SK-N-SH (cell line): ENCODE measurements at regions not wholly inside any gene's neighbourhood (a gene's known extent, or its start where the extent isn't known, plus 50 kb on each side); places are given as distances from the start of the nearest gene placed in this dataset.

Source experiments
- CTCF ChIA-PET: fragments of 300-600, 350-600 bp; formaldehyde crosslinking; extraction: SDS; loops from one replicate; lab custom pipeline; 2021; lab: Yijun Ruan, JAX
- POLR2A ChIA-PET: fragments of 350-600 bp; sonication (Branson Sonifier 250); formaldehyde crosslinking; extraction: SDS; loops from one replicate; lab custom pipeline; 2020; ENCODE audit warnings: antibody characterized with exemption, inconsistent platforms; lab: Yijun Ruan, JAX
- DNase-seq: peaks from one replicate; pipeline ENCODE4 v3.0.0; 2012
- H2AFZ ChIP-seq: fragments of 200-600 bp; sonication (generic); 2 replicates; pipeline ENCODE4 v1.8.1; 2016; ENCODE audit warnings: antibody characterized with exemption, mild to moderate bottlenecking, low read depth
- H3F3A ChIP-seq: fragments of 200-600 bp; sonication (generic); replicated peaks from 2 replicates; pipeline ENCODE3; 2016; ENCODE audit warnings: antibody characterized with exemption, mild to moderate bottlenecking; ENCODE audit not compliant: insufficient read depth
- H3K27ac ChIP-seq, 2 experiments: fragments of 200-500 bp in 1 of 2; fragments of 200-600 bp in 1 of 2; sonication (Bioruptor generic) in 1 of 2; sonication (generic), shearing (Covaris generic) in 1 of 2; 2 replicates each; pipeline versions ENCODE4 v1.5.1 to v1.6.1; 2014 to 2016; ENCODE audit warnings: low read depth in 2 of 2, inconsistent platforms in 1 of 2, low read length in 1 of 2, mild to moderate bottlenecking in 1 of 2, mixed read lengths in 1 of 2
- H3K27me3 ChIP-seq: fragments of 200-600 bp; sonication (generic), shearing (Covaris generic); 2 replicates; pipeline ENCODE4 v1.6.1; 2016; ENCODE audit warnings: mixed run types; ENCODE audit not compliant: insufficient read depth
- H3K36me3 ChIP-seq, 2 experiments: fragments of 200-500 bp in 1 of 2; fragments of 200-600 bp in 1 of 2; sonication (Bioruptor generic) in 1 of 2; sonication (generic) in 1 of 2; replicated peaks in 1 of 2; 2 replicates each; pipeline versions ENCODE3 to v1.5.1; 2014 to 2016; ENCODE audit warnings: low read length in 1 of 2, mild to moderate bottlenecking in 1 of 2; ENCODE audit not compliant: insufficient read depth in 2 of 2, control insufficient read depth in 1 of 2
- H3K4me1 ChIP-seq, 2 experiments: fragments of 200-500 bp in 1 of 2; fragments of 200-600 bp in 1 of 2; sonication (Bioruptor generic) in 1 of 2; sonication (generic), shearing (Covaris generic) in 1 of 2; 2 replicates each; pipeline versions ENCODE4 v1.5.1 to v1.6.1; 2014 to 2016; ENCODE audit warnings: low read depth in 1 of 2, low read length in 1 of 2, mixed run types in 1 of 2; ENCODE audit not compliant: insufficient read depth in 2 of 2, control insufficient read depth in 1 of 2
- H3K4me2 ChIP-seq: fragments of 200-600 bp; sonication (generic), shearing (Covaris generic); 2 replicates; pipeline ENCODE4 v1.6.1; 2017; ENCODE audit warnings: mixed run types
- H3K4me3 ChIP-seq, 2 experiments: fragments of 200-500 bp in 1 of 2; fragments of 200-600 bp in 1 of 2; sonication (Bioruptor generic) in 1 of 2; sonication (generic), shearing (Covaris generic) in 1 of 2; 2 replicates each; pipeline versions ENCODE4 v1.5.1 to v1.8.1; 2014 to 2016; ENCODE audit warnings: low read depth in 2 of 2, inconsistent platforms in 1 of 2, low read length in 1 of 2, mild to moderate bottlenecking in 1 of 2, mixed read lengths in 1 of 2, moderate library complexity in 1 of 2
- H3K79me2 ChIP-seq: fragments of 200-600 bp; sonication (generic); 2 replicates; pipeline ENCODE4 v1.8.1; 2017; ENCODE audit warnings: mild to moderate bottlenecking; ENCODE audit not compliant: insufficient read depth
- H3K9ac ChIP-seq: fragments of 200-600 bp; sonication (generic); 2 replicates; pipeline ENCODE4 v1.6.1; 2017; ENCODE audit warnings: mixed run types
- H3K9me2 ChIP-seq: fragments of 200-600 bp; sonication (generic); 2 replicates; pipeline ENCODE4 v1.6.1; 2017; ENCODE audit warnings: mixed run types
- H3K9me3 ChIP-seq: fragments of 200-600 bp; sonication (generic); 2 replicates; pipeline ENCODE4 v1.6.1; 2017; ENCODE audit warnings: mixed run types, mild to moderate bottlenecking, moderate library complexity
- H4K20me1 ChIP-seq: fragments of 200-600 bp; sonication (generic); 2 replicates; pipeline ENCODE4 v1.6.1; 2017; ENCODE audit warnings: mild to moderate bottlenecking, mixed run types; ENCODE audit not compliant: insufficient read depth
- ELF1 ChIP-seq: IDR thresholded peaks from 2 replicates; pipeline ENCODE4 v1.4.0; 2012
- EP300 ChIP-seq, 2 experiments: IDR thresholded peaks; 2 replicates each; pipeline versions ENCODE4 v1.4.0 to v1.6.1; 2012; ENCODE audit warnings: borderline replicate concordance in 1 of 2, low read depth in 1 of 2, low read length in 1 of 2
- FOSL2 ChIP-seq: IDR thresholded peaks from 2 replicates; pipeline ENCODE4 v1.4.0; 2012; ENCODE audit warnings: low read depth, mild to moderate bottlenecking, moderate library complexity, borderline replicate concordance
- FOXJ3 ChIP-seq: sonication (generic); formaldehyde crosslinking; IDR thresholded peaks from 2 replicates; pipeline ENCODE4 v1.5.1; 2020; ENCODE audit warnings: mild to moderate bottlenecking, missing genetic modification reagents
- FOXM1 ChIP-seq: IDR thresholded peaks from 2 replicates; pipeline ENCODE4 v1.4.0; 2012; ENCODE audit warnings: low read depth, mild to moderate bottlenecking
- GATA2 ChIP-seq: sonication (generic); formaldehyde crosslinking; IDR thresholded peaks from 2 replicates; pipeline ENCODE4 v1.5.0; 2020; ENCODE audit warnings: mild to moderate bottlenecking, missing genetic modification reagents
- MAX ChIP-seq: IDR thresholded peaks from 2 replicates; pipeline ENCODE4 v1.4.0; 2012; ENCODE audit warnings: low read depth
- NRF1 ChIP-seq: IDR thresholded peaks from 2 replicates; pipeline ENCODE4 v1.6.1; 2012; ENCODE audit warnings: low read depth, mild to moderate bottlenecking, low read length
- POLR2AphosphoS5 ChIP-seq: IDR thresholded peaks from 2 replicates; pipeline ENCODE4 v1.6.1; 2012; ENCODE audit warnings: low read depth, low read length
- RAD21 ChIP-seq: IDR thresholded peaks from 2 replicates; pipeline ENCODE4 v1.6.1; 2012; ENCODE audit warnings: mild to moderate bottlenecking, low read length
- REST ChIP-seq: IDR thresholded peaks from 2 replicates; pipeline ENCODE4 v1.6.1; 2012; ENCODE audit warnings: mild to moderate bottlenecking, low read depth, low read length, moderate library complexity
- RFX5 ChIP-seq: IDR thresholded peaks from 2 replicates; pipeline ENCODE4 v1.6.1; 2012; ENCODE audit warnings: mild to moderate bottlenecking, improper control_type of control experiment, low read length
- SIN3A ChIP-seq: IDR thresholded peaks from 2 replicates; pipeline ENCODE4 v1.6.1; 2012; ENCODE audit warnings: low read depth, mild to moderate bottlenecking, low read length, moderate library complexity, borderline replicate concordance
- SMC3 ChIP-seq: IDR thresholded peaks from 2 replicates; pipeline ENCODE4 v1.6.1; 2012; ENCODE audit warnings: low read depth, low read length, improper control_type of control experiment
- TCF12 ChIP-seq: IDR thresholded peaks from 2 replicates; pipeline ENCODE4 v1.4.0; 2012
- TEAD4 ChIP-seq: IDR thresholded peaks from 2 replicates; pipeline ENCODE4 v1.4.0; 2012; ENCODE audit warnings: mild to moderate bottlenecking, borderline replicate concordance; ENCODE audit not compliant: insufficient read depth
- YY1 ChIP-seq: IDR thresholded peaks from 2 replicates; pipeline ENCODE4 v1.4.0; 2012; ENCODE audit warnings: low read depth, mild to moderate bottlenecking
- ZBTB33 ChIP-seq: IDR thresholded peaks from 2 replicates; pipeline ENCODE4 v1.4.0; 2012; ENCODE audit warnings: low read depth, borderline replicate concordance
- WGBS: methylation state at CpG from one replicate; pipeline ENCODE4 v1.1.6; 2017; ENCODE audit warnings: low lambda C conversion rate; 5-methylcytosine and 5-hydroxymethylcytosine counted together
- TF ChIP-seq, protein P1 (sequence below): fragments of 200-600 bp; sonication (generic); IDR thresholded peaks from 2 replicates; pipeline ENCODE4 v1.6.1; 2017; ENCODE audit warnings: antibody characterized with exemption, mild to moderate bottlenecking, moderate library complexity
- TF ChIP-seq, protein P2 (sequence below): fragments of 150-350 bp; IDR thresholded peaks from 2 replicates; pipeline ENCODE4 v1.6.1; 2016; ENCODE audit warnings: mild to moderate bottlenecking, low read depth, low read length

GRCh38 chr13:105342281-105342820 lies 1193.1 kb downstream of the EFNB2 start:
- Histone ChIP-seq H2AFZ (no peak overlapping the region), H3K9me2 (no peaks in the 10 kb centered on the region), H4K20me1 (no peaks in the 10 kb centered on the region), H3K4me3 (no peak overlapping the region), H3K36me3 (no peaks in the 10 kb centered on the region), H3K4me1 (peaks cover 0 to 3% of the 10 kb centered on the region in 2 experiments; a peak in 1 of 4 replicates), H3K9me3 (no peaks in the 10 kb centered on the region), H3K27me3 (no peaks in the 10 kb centered on the region), H3K9ac (no peak overlapping the region), H3K4me2 (no peak overlapping the region), H3K27ac (no peak overlapping the region), H3F3A (no peaks in the 10 kb centered on the region), H3K79me2 (no peaks in the 10 kb centered on the region)
- ChIA-PET CTCF (no interaction called here), POLR2A (no interaction called here)
- TF ChIP-seq MAX: no peak
- no peak for TF ChIP-seq REST
- no peak for TF ChIP-seq FOXJ3 (CRISPR knock-in tag)
- no peak for TF ChIP-seq RFX5
- no peak for TF ChIP-seq FOSL2
- TF ChIP-seq YY1: no peak
- TF ChIP-seq SMC3: no peak
- TF ChIP-seq, protein P1, sequence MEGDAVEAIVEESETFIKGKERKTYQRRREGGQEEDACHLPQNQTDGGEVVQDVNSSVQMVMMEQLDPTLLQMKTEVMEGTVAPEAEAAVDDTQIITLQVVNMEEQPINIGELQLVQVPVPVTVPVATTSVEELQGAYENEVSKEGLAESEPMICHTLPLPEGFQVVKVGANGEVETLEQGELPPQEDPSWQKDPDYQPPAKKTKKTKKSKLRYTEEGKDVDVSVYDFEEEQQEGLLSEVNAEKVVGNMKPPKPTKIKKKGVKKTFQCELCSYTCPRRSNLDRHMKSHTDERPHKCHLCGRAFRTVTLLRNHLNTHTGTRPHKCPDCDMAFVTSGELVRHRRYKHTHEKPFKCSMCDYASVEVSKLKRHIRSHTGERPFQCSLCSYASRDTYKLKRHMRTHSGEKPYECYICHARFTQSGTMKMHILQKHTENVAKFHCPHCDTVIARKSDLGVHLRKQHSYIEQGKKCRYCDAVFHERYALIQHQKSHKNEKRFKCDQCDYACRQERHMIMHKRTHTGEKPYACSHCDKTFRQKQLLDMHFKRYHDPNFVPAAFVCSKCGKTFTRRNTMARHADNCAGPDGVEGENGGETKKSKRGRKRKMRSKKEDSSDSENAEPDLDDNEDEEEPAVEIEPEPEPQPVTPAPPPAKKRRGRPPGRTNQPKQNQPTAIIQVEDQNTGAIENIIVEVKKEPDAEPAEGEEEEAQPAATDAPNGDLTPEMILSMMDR: no peak
- TF ChIP-seq RAD21: no peak
- no peak for TF ChIP-seq TCF12
- TF ChIP-seq FOXM1: no peak
- TF ChIP-seq, protein P2, sequence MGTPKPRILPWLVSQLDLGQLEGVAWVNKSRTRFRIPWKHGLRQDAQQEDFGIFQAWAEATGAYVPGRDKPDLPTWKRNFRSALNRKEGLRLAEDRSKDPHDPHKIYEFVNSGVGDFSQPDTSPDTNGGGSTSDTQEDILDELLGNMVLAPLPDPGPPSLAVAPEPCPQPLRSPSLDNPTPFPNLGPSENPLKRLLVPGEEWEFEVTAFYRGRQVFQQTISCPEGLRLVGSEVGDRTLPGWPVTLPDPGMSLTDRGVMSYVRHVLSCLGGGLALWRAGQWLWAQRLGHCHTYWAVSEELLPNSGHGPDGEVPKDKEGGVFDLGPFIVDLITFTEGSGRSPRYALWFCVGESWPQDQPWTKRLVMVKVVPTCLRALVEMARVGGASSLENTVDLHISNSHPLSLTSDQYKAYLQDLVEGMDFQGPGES: no peak
- TF ChIP-seq NRF1: no peak
- no peak for TF ChIP-seq POLR2AphosphoS5
- TF ChIP-seq EP300 (IDR thresholded peaks at IDR 0.05; ENCODE audit: borderline replicate concordance in 1 of 2, low read depth in 1 of 2, low read length in 1 of 2): no peak
- no peak for TF ChIP-seq GATA2 (CRISPR knock-in tag)
- TF ChIP-seq ELF1: no peak
- no peak for TF ChIP-seq ZBTB33
- no peak for TF ChIP-seq TEAD4
- TF ChIP-seq SIN3A: no peak
- no peak for DNase-seq
- 67% methylated on average over 11 of the region's 11 CpGs for WGBS
